T-cell (primary cell): ENCODE measurements at regions not wholly inside any gene's neighbourhood (a gene's known extent, or its start where the extent isn't known, plus 50 kb on each side); places are given as distances from the start of the nearest gene placed in this dataset.

Experiments used
- ATAC-seq, 4 experiments: fragments of 200-7000 bp in 3 of 4; fragments of 150-1000 bp in 1 of 4; cut with Tn5 transposase; replicated peaks in 1 of 4; 1 replicate in 3 of 4; 2 replicates in 1 of 4; pipeline ENCODE4 v1.10.0; 2021; ENCODE audit warnings: moderate library complexity in 3 of 4, mild to moderate bottlenecking in 2 of 4, moderate number of reproducible peaks in 1 of 4
- CTCF ChIA-PET, 2 donors: fragments of 300-600 bp; sonication (Branson Sonifier 250); formaldehyde crosslinking; loops; one replicate each; lab custom pipeline; 2022; ENCODE audit warnings: antibody characterized with exemption in 2 of 2; lab: Charles Lee
- POLR2A ChIA-PET, 2 donors: fragments of 300-600 bp; sonication (Branson Sonifier 250); formaldehyde crosslinking; loops; one replicate each; lab custom pipeline; 2022; ENCODE audit warnings: antibody characterized with exemption in 2 of 2; lab: Charles Lee
- DNase-seq, 35 experiments: peaks; one replicate each; pipeline versions ENCODE4 v3.0.0 to v3.0.0-alpha.2; 2013 to 2023
- H3K27ac ChIP-seq: one replicate; pipeline ENCODE4 v1.5.1; 2013; ENCODE audit warnings: low read length
- H3K27me3 ChIP-seq, 2 experiments: replicated peaks in 1 of 2; 1 replicate in 1 of 2; 2 replicates in 1 of 2; pipeline versions ENCODE4 v1.6.1 to v1.7.0; 2013; ENCODE audit warnings: low read length in 1 of 2, mixed read lengths in 1 of 2; ENCODE audit not compliant: control insufficient read depth in 2 of 2, insufficient read depth in 2 of 2; ENCODE audit errors: extremely low read depth in 1 of 2
- H3K36me3 ChIP-seq, 2 donors: 1 replicate in 1 of 2; 2 replicates in 1 of 2; pipeline versions ENCODE4 v1.6.1 to v1.7.0; 2013; ENCODE audit warnings: low read length in 1 of 2; ENCODE audit not compliant: control insufficient read depth in 2 of 2, insufficient read depth in 1 of 2; ENCODE audit errors: extremely low read depth in 1 of 2
- H3K4me1 ChIP-seq, 2 experiments: 1 replicate in 1 of 2; 2 replicates in 1 of 2; pipeline versions ENCODE4 v1.6.1 to v1.7.0; 2013; ENCODE audit warnings: low read length in 2 of 2, mixed read lengths in 1 of 2; ENCODE audit not compliant: insufficient read depth in 2 of 2, control insufficient read depth in 1 of 2; ENCODE audit errors: extremely low read depth in 1 of 2
- H3K4me3 ChIP-seq, 2 donors: 1 replicate in 1 of 2; 2 replicates in 1 of 2; pipeline versions ENCODE4 v1.5.1 to v1.7.0; 2013; ENCODE audit warnings: mild to moderate bottlenecking in 2 of 2, low read length in 1 of 2, moderate library complexity in 1 of 2; ENCODE audit not compliant: control insufficient read depth in 1 of 2; ENCODE audit errors: extremely low read depth in 1 of 2
- H3K9me3 ChIP-seq: 2 replicates; pipeline ENCODE4 v1.7.0; 2013
- H3K27ac Mint-ChIP-seq, 2 donors: one replicate each; pipeline ENCODE4 v1.8.0; 2020 to 2021; ENCODE audit warnings: mild to moderate bottlenecking in 2 of 2, mixed read lengths in 2 of 2
- H3K27me3 Mint-ChIP-seq, 2 donors: one replicate each; pipeline ENCODE4 v1.8.0; 2021 to 2022; ENCODE audit warnings: mixed read lengths in 2 of 2
- H3K36me3 Mint-ChIP-seq: one replicate; pipeline ENCODE4 v1.8.0; 2021; ENCODE audit warnings: mixed read lengths
- H3K4me1 Mint-ChIP-seq, 3 donors: one replicate each; pipeline ENCODE4 v1.8.0; 2020 to 2022; ENCODE audit warnings: mixed read lengths in 3 of 3, mild to moderate bottlenecking in 1 of 3
- H3K4me3 Mint-ChIP-seq, 3 donors: one replicate each; pipeline ENCODE4 v1.8.0; 2020 to 2022; ENCODE audit warnings: mild to moderate bottlenecking in 3 of 3, mixed read lengths in 3 of 3, moderate library complexity in 3 of 3
- H3K9me3 Mint-ChIP-seq, 3 donors: one replicate each; pipeline ENCODE4 v1.8.0; 2020 to 2022; ENCODE audit warnings: mixed read lengths in 3 of 3
- WGBS: methylation state at CpG from one replicate; pipeline ENCODE4 v1.1.5; 2013; ENCODE audit warnings: missing lambda C conversion rate; ENCODE audit not compliant: insufficient coverage; 5-methylcytosine and 5-hydroxymethylcytosine counted together

DNA sequence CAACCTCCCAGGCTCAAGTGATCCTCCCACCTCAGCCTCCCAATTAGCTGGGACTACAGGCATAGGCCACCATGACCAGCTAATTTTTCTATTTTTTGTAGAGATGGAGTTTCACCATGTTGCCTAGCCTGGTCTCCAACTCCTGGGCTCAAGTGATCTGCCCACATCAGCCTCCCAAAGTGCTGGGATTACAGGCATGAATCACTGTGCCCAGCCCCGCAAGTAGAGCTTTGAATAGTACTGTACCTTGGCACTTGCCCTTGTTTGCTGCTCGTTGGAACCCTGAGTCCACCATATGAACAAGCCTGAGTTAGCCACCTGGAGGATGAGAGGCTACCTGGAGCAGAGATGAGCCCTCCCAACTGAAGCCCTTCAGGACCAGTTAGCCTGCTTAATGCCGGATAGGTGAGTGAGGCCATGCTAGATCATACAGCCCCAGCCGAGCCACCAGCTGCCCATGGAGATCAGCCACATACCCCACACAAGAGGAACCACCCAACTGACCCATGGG is 267.9 kb downstream of the SHQ1 start:
- no peak overlapping the region for H3K27ac Mint-ChIP-seq
- no peaks in the 10 kb centered on the region for H3K36me3 Mint-ChIP-seq
- ATAC-seq (no peak), DNase-seq (no peak)
- WGBS: 80% methylated on average over 2 of the region's 4 CpGs
- Histone ChIP-seq H3K9me3 (no peaks in the 10 kb centered on the region), H3K4me1 (no peaks in the 10 kb centered on the region), H3K27me3 (no peaks in the 10 kb centered on the region), H3K27ac (no peak overlapping the region), H3K4me3 (no peak overlapping the region), H3K36me3 (no peaks in the 10 kb centered on the region)
- CTCF ChIA-PET: interaction anchor here in 1 of 2 donors (0.6 kb wide), 1 partner anchor 446 kb away, joined by 3 read pairs; no protein-coding TSS in a partner anchor
- POLR2A ChIA-PET: no interaction called here
- no peaks in the 10 kb centered on the region for H3K27me3 Mint-ChIP-seq
- no peak overlapping the region for H3K4me3 Mint-ChIP-seq
- H3K9me3 Mint-ChIP-seq: no peaks in the 10 kb centered on the region
- H3K4me1 Mint-ChIP-seq: no peaks in the 10 kb centered on the region

DNA sequence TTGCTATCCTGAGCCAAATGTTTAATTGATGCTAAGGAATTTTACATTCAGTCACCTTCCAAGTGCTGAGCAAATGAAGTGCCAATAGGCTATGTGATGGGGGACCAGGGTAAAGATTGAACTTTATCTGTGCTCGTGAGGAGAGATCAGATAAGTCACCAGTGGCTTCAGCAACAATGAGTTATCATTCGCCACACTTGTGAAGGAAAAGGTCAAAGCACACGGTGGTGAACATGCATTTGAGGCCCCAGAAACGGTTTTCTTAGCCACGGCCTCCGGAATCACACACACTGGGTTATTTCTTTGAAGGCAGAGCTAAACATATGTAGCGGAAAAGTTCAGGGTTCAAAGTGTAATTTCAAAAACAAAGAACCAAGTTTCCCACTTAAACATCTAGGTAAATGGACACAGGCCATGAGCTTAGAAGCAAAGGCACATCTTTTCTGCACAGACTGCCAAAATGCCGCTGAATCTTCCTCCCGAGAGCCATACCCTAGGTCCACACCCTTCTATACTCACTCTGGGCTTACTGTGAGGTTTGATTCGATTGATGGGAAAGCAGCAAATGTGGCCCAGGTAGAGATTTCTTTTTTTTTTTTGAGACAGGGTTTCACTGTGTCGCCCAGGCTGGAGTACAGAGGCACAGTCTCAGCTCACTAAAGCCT is 268.5 kb downstream of the SHQ1 start:
- Histone ChIP-seq H3K4me1 (no peaks in the 10 kb centered on the region), H3K27me3 (no peaks in the 10 kb centered on the region), H3K4me3 (no peak overlapping the region), H3K9me3 (no peaks in the 10 kb centered on the region), H3K36me3 (no peaks in the 10 kb centered on the region), H3K27ac (no peak overlapping the region)
- no peaks in the 10 kb centered on the region for H3K9me3 Mint-ChIP-seq
- WGBS: 67% methylated on average over 7 of the region's 11 CpGs
- DNase-seq (no peak), ATAC-seq (no peak)
- H3K4me3 Mint-ChIP-seq: no peak overlapping the region
- no peaks in the 10 kb centered on the region for H3K27me3 Mint-ChIP-seq
- H3K4me1 Mint-ChIP-seq: no peaks in the 10 kb centered on the region
- POLR2A ChIA-PET: no interaction called here
- no peak overlapping the region for H3K27ac Mint-ChIP-seq
- CTCF ChIA-PET: interaction anchor here in 1 of 2 donors (0.6 kb wide), 1 partner anchor 446 kb away, joined by 3 read pairs; no protein-coding TSS in a partner anchor
- H3K36me3 Mint-ChIP-seq: no peaks in the 10 kb centered on the region

DNA sequence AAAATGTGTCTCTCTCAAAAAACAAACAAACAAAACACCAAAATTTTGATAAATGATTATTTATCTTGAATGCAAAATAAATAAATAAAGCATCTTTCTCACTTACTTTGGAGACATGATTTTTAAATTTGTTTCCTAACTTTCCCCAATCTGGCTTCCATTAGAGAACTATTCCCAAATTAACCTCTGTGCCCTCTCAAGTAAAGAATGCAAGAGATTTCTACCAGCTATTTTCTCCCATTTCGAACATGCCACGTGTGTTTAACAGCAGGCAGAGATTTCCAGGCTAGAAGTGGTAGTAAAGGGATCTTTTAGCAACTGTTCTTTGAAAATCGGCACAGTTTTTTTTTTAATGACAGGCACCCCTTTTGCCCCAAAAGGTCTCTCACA is 269.1 kb downstream of the SHQ1 start:
- Mint-ChIP-seq H3K36me3 (no peaks in the 10 kb centered on the region), H3K4me3 (no peak overlapping the region), H3K27me3 (no peaks in the 10 kb centered on the region), H3K9me3 (no peaks in the 10 kb centered on the region), H3K4me1 (no peaks in the 10 kb centered on the region), H3K27ac (no peak overlapping the region)
- POLR2A ChIA-PET: no interaction called here
- H3K9me3 ChIP-seq: no peaks in the 10 kb centered on the region
- H3K4me1 ChIP-seq: no peaks in the 10 kb centered on the region
- CTCF ChIA-PET: no interaction called here
- no peak for ATAC-seq
- no peak overlapping the region for H3K27ac ChIP-seq
- no peak overlapping the region for H3K4me3 ChIP-seq
- no peaks in the 10 kb centered on the region for H3K36me3 ChIP-seq
- WGBS: no CpG with 5 or more reads among the region's 3 CpGs
- DNase-seq: no peak
- H3K27me3 ChIP-seq: no peaks in the 10 kb centered on the region

DNA sequence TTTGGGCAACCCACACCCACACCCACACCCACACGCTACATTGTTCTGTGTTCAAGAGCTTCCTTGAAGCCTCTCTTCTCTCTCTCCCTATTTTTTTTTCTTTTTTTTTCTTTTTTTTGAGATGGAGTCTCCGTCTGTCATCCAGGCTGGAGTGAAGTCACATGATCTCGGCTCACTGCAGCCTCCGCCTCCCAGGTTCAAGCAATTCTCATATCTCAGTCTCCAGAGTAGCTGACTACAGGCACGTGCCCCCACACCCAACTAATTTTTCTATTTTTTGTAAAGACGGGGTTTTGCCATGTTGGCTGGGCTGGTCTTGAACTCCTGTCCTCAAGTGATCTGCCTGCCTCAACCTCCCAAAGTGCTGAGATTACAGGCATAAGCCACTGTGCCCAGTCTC is 271.1 kb downstream of the SHQ1 start:
- Mint-ChIP-seq H3K36me3 (no peaks in the 10 kb centered on the region), H3K27ac (no peak overlapping the region), H3K4me3 (no peak overlapping the region), H3K27me3 (no peaks in the 10 kb centered on the region), H3K4me1 (no peaks in the 10 kb centered on the region), H3K9me3 (no peaks in the 10 kb centered on the region)
- ChIA-PET POLR2A (interaction anchor here in 1 of 2 donors (0.6 kb wide), 1 partner anchor 38 kb away, joined by 3 read pairs; no protein-coding TSS in a partner anchor), CTCF (no interaction called here)
- Histone ChIP-seq H3K27me3 (peaks cover 0 to 4% of the 10 kb centered on the region in 2 experiments), H3K4me1 (no peaks in the 10 kb centered on the region), H3K9me3 (no peaks in the 10 kb centered on the region), H3K27ac (no peak overlapping the region), H3K36me3 (no peaks in the 10 kb centered on the region), H3K4me3 (no peak overlapping the region)
- ATAC-seq: no peak
- no peak for DNase-seq
- WGBS: 87% methylated on average over 5 of the region's 6 CpGs

DNA sequence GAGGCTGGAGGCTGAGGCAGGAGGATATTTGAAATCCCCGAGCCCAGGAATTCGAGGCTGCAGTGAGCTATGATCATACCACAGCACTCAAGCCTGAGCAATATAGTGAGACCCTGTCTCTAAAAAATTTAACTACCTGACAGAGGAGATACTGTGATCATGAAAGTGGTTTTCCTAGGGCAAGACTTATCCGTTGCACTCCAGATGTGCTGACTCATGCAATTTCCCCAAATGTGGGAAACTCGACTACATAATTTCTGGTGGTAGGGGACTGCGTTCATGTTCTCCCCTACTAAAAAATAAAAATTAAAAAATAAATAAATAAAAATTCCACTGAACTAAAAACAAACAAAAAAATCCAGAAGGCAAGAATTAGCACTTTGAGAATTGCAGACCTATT is 271.7 kb downstream of the SHQ1 start:
- Histone ChIP-seq H3K4me1 (no peaks in the 10 kb centered on the region), H3K9me3 (no peaks in the 10 kb centered on the region), H3K27ac (no peak overlapping the region), H3K36me3 (no peaks in the 10 kb centered on the region), H3K27me3 (peaks cover 0 to 5% of the 10 kb centered on the region in 2 experiments), H3K4me3 (no peak overlapping the region)
- no peaks in the 10 kb centered on the region for H3K27me3 Mint-ChIP-seq
- ATAC-seq (no peak), DNase-seq (no peak)
- ChIA-PET POLR2A (interaction anchor here in 1 of 2 donors (0.6 kb wide), 1 partner anchor 38 kb away, joined by 3 read pairs; no protein-coding TSS in a partner anchor), CTCF (no interaction called here)
- no peak overlapping the region for H3K4me3 Mint-ChIP-seq
- no peaks in the 10 kb centered on the region for H3K36me3 Mint-ChIP-seq
- H3K9me3 Mint-ChIP-seq: no peaks in the 10 kb centered on the region
- H3K27ac Mint-ChIP-seq: no peak overlapping the region
- H3K4me1 Mint-ChIP-seq: no peaks in the 10 kb centered on the region
- no CpG with 5 or more reads among the region's 5 CpGs for WGBS

DNA sequence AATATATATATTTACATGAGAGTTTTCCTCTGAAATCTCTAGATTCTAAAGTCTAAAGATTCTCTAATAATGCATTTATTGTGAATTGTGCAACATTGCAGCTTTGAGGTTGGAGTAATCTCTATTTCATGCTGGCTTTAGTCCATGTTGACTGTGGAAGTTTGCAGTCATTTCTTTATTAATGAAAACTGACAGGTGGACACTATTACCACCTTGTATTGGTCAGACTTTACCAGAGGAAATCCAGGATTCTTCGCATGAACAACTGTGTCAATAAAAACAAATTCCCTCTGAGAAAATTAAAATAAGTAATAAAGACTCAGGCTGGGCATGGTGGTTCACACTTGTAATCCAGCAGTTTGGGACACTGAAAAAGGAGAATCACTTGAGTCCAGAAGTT is 274.1 kb downstream of the SHQ1 start:
- Mint-ChIP-seq H3K27me3 (no peaks in the 10 kb centered on the region), H3K4me1 (no peaks in the 10 kb centered on the region), H3K27ac (no peak overlapping the region), H3K9me3 (no peaks in the 10 kb centered on the region), H3K4me3 (no peak overlapping the region), H3K36me3 (no peaks in the 10 kb centered on the region)
- Histone ChIP-seq H3K27me3 (peaks cover 0 to 9% of the 10 kb centered on the region in 2 experiments), H3K9me3 (no peaks in the 10 kb centered on the region), H3K4me1 (no peaks in the 10 kb centered on the region), H3K36me3 (no peaks in the 10 kb centered on the region), H3K27ac (no peak overlapping the region), H3K4me3 (no peak overlapping the region)
- no CpG with 5 or more reads among the region's 1 CpG for WGBS
- DNase-seq (no peak), ATAC-seq (no peak)
- CTCF ChIA-PET: no interaction called here
- POLR2A ChIA-PET: no interaction called here
